Right lobe of liver (tissue), 4 donors: ENCODE measurements at regions not wholly inside any gene's neighbourhood (a gene's known extent, or its start where the extent isn't known, plus 50 kb on each side); places are given as distances from the start of the nearest gene placed in this dataset.

Experiments
- POLR2A ChIP-seq: fragments of 450-650 bp; IDR thresholded peaks from one replicate; pipeline ENCODE4 v1.6.1; 2017; ENCODE audit warnings: antibody characterized with exemption, mild to moderate bottlenecking
- TF ChIP-seq, protein P1 (sequence below), 4 donors: fragments of 200-600 bp in 3 of 4; fragments of 450-650 bp in 1 of 4; IDR thresholded peaks; one replicate each; pipeline versions ENCODE4 v1.5.1 to v1.8.0; 2016 to 2022; ENCODE audit warnings: antibody characterized with exemption in 4 of 4, mild to moderate bottlenecking in 2 of 4
- donor health status: DM: no; HTN: no; CAD: no.
- donor health status: DM: no; HTN: no; CAD: no.
- donor health status: DM: no; HTN: yes; CAD: no.

DNA sequence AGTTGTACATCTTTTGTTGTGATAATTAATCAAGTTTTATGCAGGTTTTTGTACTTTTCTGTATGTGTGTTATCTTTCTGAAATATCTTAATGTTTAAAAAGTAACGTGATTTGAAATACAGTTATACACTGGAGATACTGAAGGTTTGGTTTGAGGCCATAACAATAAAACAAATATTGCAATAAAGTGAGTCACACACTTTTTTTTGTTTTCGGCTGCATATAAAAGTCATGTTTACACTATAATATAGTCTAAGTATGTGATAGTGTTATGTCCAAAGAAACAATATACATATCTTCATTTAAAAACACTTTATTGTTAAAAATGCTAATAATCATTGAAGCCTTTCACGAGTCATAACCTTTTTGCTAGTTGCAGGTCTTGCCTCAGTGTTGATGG lies 473.1 kb upstream of the GJE1 start:
- TF ChIP-seq, protein P1, sequence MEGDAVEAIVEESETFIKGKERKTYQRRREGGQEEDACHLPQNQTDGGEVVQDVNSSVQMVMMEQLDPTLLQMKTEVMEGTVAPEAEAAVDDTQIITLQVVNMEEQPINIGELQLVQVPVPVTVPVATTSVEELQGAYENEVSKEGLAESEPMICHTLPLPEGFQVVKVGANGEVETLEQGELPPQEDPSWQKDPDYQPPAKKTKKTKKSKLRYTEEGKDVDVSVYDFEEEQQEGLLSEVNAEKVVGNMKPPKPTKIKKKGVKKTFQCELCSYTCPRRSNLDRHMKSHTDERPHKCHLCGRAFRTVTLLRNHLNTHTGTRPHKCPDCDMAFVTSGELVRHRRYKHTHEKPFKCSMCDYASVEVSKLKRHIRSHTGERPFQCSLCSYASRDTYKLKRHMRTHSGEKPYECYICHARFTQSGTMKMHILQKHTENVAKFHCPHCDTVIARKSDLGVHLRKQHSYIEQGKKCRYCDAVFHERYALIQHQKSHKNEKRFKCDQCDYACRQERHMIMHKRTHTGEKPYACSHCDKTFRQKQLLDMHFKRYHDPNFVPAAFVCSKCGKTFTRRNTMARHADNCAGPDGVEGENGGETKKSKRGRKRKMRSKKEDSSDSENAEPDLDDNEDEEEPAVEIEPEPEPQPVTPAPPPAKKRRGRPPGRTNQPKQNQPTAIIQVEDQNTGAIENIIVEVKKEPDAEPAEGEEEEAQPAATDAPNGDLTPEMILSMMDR (IDR thresholded peaks at IDR 0.05): no peak
- TF ChIP-seq POLR2A: no peak
